Esophagus squamous epithelium (tissue), 4 donors: ENCODE measurements at regions not wholly inside any gene's neighbourhood (a gene's known extent, or its start where the extent isn't known, plus 50 kb on each side); places are given as distances from the start of the nearest gene placed in this dataset.

Experiments used
- CTCF ChIP-seq, 6 experiments: fragments of 450-650 bp in 4 of 6; fragments of 200-600 bp in 2 of 6; sonication (generic) in 2 of 6; IDR thresholded peaks; one replicate each; pipeline ENCODE4 v1.5.1; 2016 to 2019; ENCODE audit warnings: antibody characterized with exemption in 6 of 6, mild to moderate bottlenecking in 4 of 6, moderate library complexity in 4 of 6
- POLR2A ChIP-seq, 4 donors: fragments of 450-650 bp; IDR thresholded peaks; one replicate each; pipeline ENCODE4 v1.6.1; 2017; ENCODE audit warnings: antibody characterized with exemption in 4 of 4, mild to moderate bottlenecking in 4 of 4, moderate library complexity in 3 of 4

GRCh38 chr6:8918196-8918595 lies 482.9 kb upstream of the SLC35B3 start:
- TF ChIP-seq CTCF (IDR thresholded peaks at IDR 0.05) (no peak), POLR2A (IDR thresholded peaks at IDR 0.05) (no peak)
